Ovary (tissue), 7 donors: ENCODE measurements at regions not wholly inside any gene's neighbourhood (a gene's known extent, or its start where the extent isn't known, plus 50 kb on each side); places are given as distances from the start of the nearest gene placed in this dataset.
"Not testable (repeated sequence)": the region's sequence is repeated elsewhere in the genome, so short reads cannot be mapped to it uniquely, and the experiment has no call there.

Experiments
- DNase-seq, 5 donors: peaks; one replicate each; pipeline ENCODE4 v3.0.0-alpha.2; 2019 to 2020
- H3K27ac ChIP-seq, 2 donors: fragments of 200-600 bp; one replicate each; pipeline versions ENCODE4 v1.5.1 to v1.8.0; 2019 to 2022
- H3K27me3 ChIP-seq: fragments of 200-600 bp; one replicate; pipeline ENCODE4 v1.8.0; 2022
- H3K36me3 ChIP-seq: fragments of 200-600 bp; sonication (generic); one replicate; pipeline ENCODE4 v1.5.1; 2019
- H3K4me1 ChIP-seq: one replicate; pipeline ENCODE4 v1.8.1; 2013; ENCODE audit warnings: mild to moderate bottlenecking, moderate library complexity; ENCODE audit not compliant: insufficient read depth
- H3K4me3 ChIP-seq: fragments of 200-600 bp; sonication (generic); one replicate; pipeline ENCODE4 v1.5.1; 2017
- H3K9me3 ChIP-seq, 2 donors: fragments of 200-600 bp in 1 of 2; sonication (generic) in 1 of 2; one replicate each; pipeline versions ENCODE4 v1.5.1 to v1.8.1; 2013 to 2019; ENCODE audit warnings: mild to moderate bottlenecking in 1 of 2, moderate library complexity in 1 of 2
- CTCF ChIP-seq, 3 donors: fragments of 450-650 bp in 2 of 3; fragments of 200-600 bp in 1 of 3; IDR thresholded peaks; one replicate each; pipeline versions ENCODE4 v1.5.1 to v1.8.0; 2016 to 2022; ENCODE audit warnings: antibody characterized with exemption in 3 of 3, mild to moderate bottlenecking in 1 of 3
- EP300 ChIP-seq: sonication (generic); formaldehyde crosslinking; IDR thresholded peaks from one replicate; pipeline ENCODE4 v1.6.1; 2017; ENCODE audit warnings: antibody characterized with exemption
- POLR2A ChIP-seq: fragments of 450-650 bp; IDR thresholded peaks from one replicate; pipeline ENCODE4 v1.6.1; 2017; ENCODE audit warnings: antibody characterized with exemption, mild to moderate bottlenecking, moderate library complexity
- WGBS, 3 donors: extraction: QIAGEN DNeasy Blood & Tissue Kit in 1 of 3; methylation state at CpG; one replicate each; pipeline versions ENCODE4 v1.1.5 to v1.1.7; 2013 to 2017; 5-methylcytosine and 5-hydroxymethylcytosine counted together
- intact Hi-C, 4 donors: fragments of 100-400 bp; cut with DNase I; formaldehyde crosslinking; loops; one replicate each; pipeline versions ENCODE4 v1.11.0 to v1.15.1; 2022 to 2023
- donor health status: DM: no; HTN: no; CAD: no; lungs with moderate emphysema.
- donor health status: DM: no; HTN: no; CAD: no.
- donor health status: Bipolar disorder and iron deficiency.
- donor health status: DM: no; HTN: no; CAD: no.
- donor health status: DM: yes; HTN: yes; CAD: no.

DNA sequence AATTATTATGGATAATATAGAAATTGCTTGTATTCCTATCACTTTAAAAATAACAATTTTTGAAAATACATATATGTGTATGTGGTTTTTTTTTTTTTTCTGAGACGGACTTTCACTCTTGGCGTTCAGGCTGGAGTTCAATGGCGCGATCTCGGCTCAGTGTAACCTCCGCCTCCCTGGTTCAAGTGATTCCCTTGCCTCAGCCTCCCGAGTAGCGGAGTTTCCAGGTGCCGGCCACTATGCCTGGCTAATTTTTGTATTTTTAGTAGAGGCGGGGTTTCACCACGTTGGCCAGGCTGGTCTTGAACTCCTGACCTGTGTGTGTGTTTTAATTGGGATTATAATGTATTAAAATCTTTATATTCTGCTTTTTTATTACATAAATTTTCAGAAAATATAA is 97.9 kb upstream of the NUDT6 start:
- no peak for DNase-seq
- Histone ChIP-seq H3K36me3 (no peaks in the 10 kb centered on the region), H3K4me1 (no peaks in the 10 kb centered on the region), H3K27ac (no peak overlapping the region), H3K27me3 (no peaks in the 10 kb centered on the region), H3K9me3 (no peaks in the 10 kb centered on the region), H3K4me3 (no peak overlapping the region)
- 95 to 97% (median 96%) methylated on average over 11 of the region's 11 CpGs for WGBS, 3 donors
- intact Hi-C loops, result no loop called here
- no peak for TF ChIP-seq EP300
- no peak for TF ChIP-seq CTCF (IDR thresholded peaks at IDR 0.05)
- TF ChIP-seq POLR2A, result no peak

GRCh38 chr4:123023647-123024046 is 101.2 kb upstream of the NUDT6 start:
- 98% methylated on average over 15 of the region's 15 CpGs for WGBS, 3 donors
- H3K9me3 ChIP-seq, result no peaks in the 10 kb centered on the region
- H3K4me3 ChIP-seq, result no peak overlapping the region
- no peak for DNase-seq
- H3K36me3 ChIP-seq, result no peaks in the 10 kb centered on the region
- no peaks in the 10 kb centered on the region for H3K4me1 ChIP-seq
- H3K27ac ChIP-seq, result no peak overlapping the region
- intact Hi-C loops, result no loop called here
- no peaks in the 10 kb centered on the region for H3K27me3 ChIP-seq
- TF ChIP-seq CTCF (IDR thresholded peaks at IDR 0.05) (no peak), POLR2A (no peak), EP300 (no peak)

DNA sequence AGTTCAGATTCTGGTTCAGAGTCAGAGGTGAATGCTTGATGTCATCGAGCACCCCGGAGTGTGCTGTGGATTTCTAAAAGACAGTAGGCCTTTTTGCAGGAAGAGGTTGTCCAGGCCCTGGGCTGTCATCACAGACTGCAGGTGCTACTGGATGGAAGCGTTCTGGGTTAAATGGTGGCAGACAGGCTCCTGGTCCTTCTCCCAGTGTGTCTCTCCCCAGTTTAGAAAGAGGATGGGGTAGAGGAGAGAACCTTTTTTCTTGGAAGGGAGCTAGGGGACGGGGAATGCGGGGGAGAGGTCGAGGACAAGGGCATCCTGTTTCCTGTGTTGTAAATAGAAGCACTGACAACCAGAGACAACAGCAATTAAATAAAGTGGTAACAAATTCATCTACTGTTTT is 102.3 kb upstream of the NUDT6 start:
- WGBS, 3 donors, result 49 to 60% (median 59%) methylated on average over 6 of the region's 6 CpGs
- intact Hi-C loops, result no loop called here

DNA sequence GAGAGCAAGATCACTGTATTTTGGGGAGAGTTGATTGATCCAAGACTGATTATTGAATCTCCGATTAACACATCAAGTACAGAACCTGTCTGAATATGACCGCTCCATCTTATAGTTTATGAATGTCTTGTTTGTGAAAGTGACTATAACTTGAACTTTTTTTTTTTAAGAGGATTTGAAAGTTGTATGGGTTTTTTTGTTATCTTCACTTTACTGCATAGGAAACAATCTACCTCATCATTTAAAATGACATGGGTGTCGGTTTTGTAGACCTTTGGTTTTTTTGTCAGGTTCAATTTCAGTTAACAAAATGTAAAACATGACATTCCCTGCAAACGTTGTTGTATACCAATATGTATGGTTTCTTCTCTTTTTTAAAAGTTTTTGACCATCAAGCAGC is 103.0 kb upstream of the NUDT6 start:
- Histone ChIP-seq H3K9me3 (no peaks in the 10 kb centered on the region), H3K27ac (no peak overlapping the region), H3K4me1 (no peaks in the 10 kb centered on the region), H3K36me3 (no peaks in the 10 kb centered on the region), H3K4me3 (no peak overlapping the region), H3K27me3 (no peaks in the 10 kb centered on the region)
- DNase-seq, result no peak
- intact Hi-C loops, result no loop called here
- WGBS, 3 donors, result 86 to 93% (median 91%) methylated on average over 4 of the region's 4 CpGs
- no peak for TF ChIP-seq EP300
- no peak for TF ChIP-seq CTCF (IDR thresholded peaks at IDR 0.05)

More for the DNA sequence above, 102.3 kb upstream of the NUDT6 start:
- Histone ChIP-seq H3K4me1 (no peaks in the 10 kb centered on the region), H3K36me3 (no peaks in the 10 kb centered on the region), H3K27ac (no peak overlapping the region), H3K4me3 (no peak overlapping the region), H3K9me3 (no peaks in the 10 kb centered on the region), H3K27me3 (no peaks in the 10 kb centered on the region)
- no peak for DNase-seq
- TF ChIP-seq CTCF (IDR thresholded peaks at IDR 0.05), result no peak
- no peak for TF ChIP-seq POLR2A
- TF ChIP-seq EP300, result no peak

GRCh38 chr4:123026015-123026414 is 103.6 kb upstream of the NUDT6 start:
- H3K27me3 ChIP-seq, intact Hi-C loops, H3K4me1 ChIP-seq, H3K9me3 ChIP-seq, H3K36me3 ChIP-seq, DNase-seq, H3K27ac ChIP-seq, H3K4me3 ChIP-seq: not testable (repeated sequence)
- WGBS, 3 donors, result 70 to 84% (median 83%) methylated on average over 2 of the region's 2 CpGs
